ENCODE measurements at regions not wholly inside any gene's neighbourhood (a gene's known extent, or its start where the extent isn't known, plus 50 kb on each side); places are given as distances from the start of the nearest gene placed in this dataset.
A peak's percentile ranks its signal among the peaks of the same experiment; 100 is the strongest.

GRCh38 chr6:154668156-154668555, 65.1 kb upstream of the SCAF8 start:
- H3K27ac ChIP-seq: no peak overlapping the region
- no peaks in the 10 kb centered on the region for H3K9me3 ChIP-seq
- DNase-seq (no peak), ATAC-seq (no peak)
- no peak overlapping the region for H3K4me3 ChIP-seq
- no peak for TF ChIP-seq CTCF (IDR thresholded peaks at IDR 0.05)
- H3K36me3 ChIP-seq: no peaks in the 10 kb centered on the region
- H3K4me1 ChIP-seq: no peaks in the 10 kb centered on the region
- H3K27me3 ChIP-seq: no peaks in the 10 kb centered on the region
- intact Hi-C loops (cut with DNase I): no loop called here
- WGBS, 2 donors: 82 to 94% methylated on average over 2 of the region's 2 CpGs

GRCh38 chr6:154672086-154672485, 61.1 kb upstream of the SCAF8 start:
- H3K27me3 ChIP-seq: no peaks in the 10 kb centered on the region
- no peaks in the 10 kb centered on the region for H3K4me1 ChIP-seq
- no peak overlapping the region for H3K27ac ChIP-seq
- WGBS, 2 donors: 95 to 97% methylated on average over 4 of the region's 4 CpGs
- intact Hi-C loops (cut with DNase I): loop anchor here in 6 of 10 donors (10.0 kb wide), 4 partner anchors 133 to 517 kb away; no protein-coding TSS in a partner anchor
- no peak overlapping the region for H3K4me3 ChIP-seq
- no peaks in the 10 kb centered on the region for H3K9me3 ChIP-seq
- DNase-seq: no peak
- no peak for ATAC-seq
- no peaks in the 10 kb centered on the region for H3K36me3 ChIP-seq
- TF ChIP-seq CTCF (IDR thresholded peaks at IDR 0.05): no peak

GRCh38 chr6:154673919-154674318, 59.3 kb upstream of the SCAF8 start:
- WGBS, 2 donors: 60 to 69% methylated on average over 4 of the region's 4 CpGs
- H3K4me1 ChIP-seq: no peaks in the 10 kb centered on the region
- no peaks in the 10 kb centered on the region for H3K36me3 ChIP-seq
- no peaks in the 10 kb centered on the region for H3K27me3 ChIP-seq
- no peak overlapping the region for H3K4me3 ChIP-seq
- H3K9me3 ChIP-seq: no peaks in the 10 kb centered on the region
- ATAC-seq: no peak
- no peak overlapping the region for H3K27ac ChIP-seq
- TF ChIP-seq CTCF (IDR thresholded peaks at IDR 0.05): no peak
- intact Hi-C loops (cut with DNase I): loop anchor here in 6 of 10 donors (2.0 to 10.0 kb wide), 5 partner anchors 131 to 519 kb away; no protein-coding TSS in a partner anchor
- DNase-seq: no peak

DNA sequence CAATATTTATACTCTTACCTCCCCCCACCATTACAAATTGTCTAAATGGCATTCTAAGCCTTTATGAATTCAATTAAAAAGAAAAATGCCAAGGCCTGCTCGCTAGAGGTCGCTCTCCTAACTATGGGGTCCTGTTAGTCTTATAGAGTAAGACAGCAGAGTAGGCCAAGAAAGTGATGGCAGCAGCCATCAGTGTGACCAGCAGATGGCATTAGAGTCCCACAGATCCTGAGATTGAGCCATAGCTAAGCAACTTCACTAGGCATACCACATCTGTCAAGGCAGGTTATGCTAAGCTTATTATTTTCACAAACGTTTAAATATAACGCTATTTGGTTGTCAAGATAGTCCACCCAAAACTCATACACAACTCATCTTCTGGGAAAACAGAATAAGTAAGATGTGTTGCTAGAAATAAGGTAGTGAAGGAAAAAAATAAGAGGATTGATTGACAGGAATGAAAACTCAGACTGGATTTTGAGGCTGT, 57.6 kb upstream of the SCAF8 start:
- DNase-seq (peak; percentile 64 to 89), ATAC-seq (peak; percentile 96 to 99 (median 98))
- no peaks in the 10 kb centered on the region for H3K36me3 ChIP-seq
- WGBS, 2 donors: 0% methylated on average over 4 of the region's 4 CpGs
- H3K27ac ChIP-seq: no peak overlapping the region
- TF ChIP-seq CTCF (IDR thresholded peaks at IDR 0.05): peak; percentile 98 to 100 (median 99)
- H3K4me3 ChIP-seq: no peak overlapping the region
- H3K9me3 ChIP-seq: no peaks in the 10 kb centered on the region
- H3K4me1 ChIP-seq: no peaks in the 10 kb centered on the region
- no peaks in the 10 kb centered on the region for H3K27me3 ChIP-seq
- intact Hi-C loops (cut with DNase I): loop anchor here (1.0 to 10.0 kb wide), 13 partner anchors 57 to 523 kb away; partner anchors contain the start of gene SCAF8 (in 1 of the 10)

All from heart right ventricle (tissue), 16 donors.